HL-60 (cell line): ENCODE measurements at regions not wholly inside any gene's neighbourhood (a gene's known extent, or its start where the extent isn't known, plus 50 kb on each side); places are given as distances from the start of the nearest gene placed in this dataset.

Experiments used
- DNase-seq, 2 experiments: peaks; one replicate each; pipeline ENCODE4 v3.0.0-alpha.2; 2010 to 2020; ENCODE audit warnings: low read depth in 1 of 2, low spot score in 1 of 2
- H3K27ac ChIP-seq: fragments of 250-450 bp; sonication (Bioruptor Pico); replicated peaks from 2 replicates; pipeline ENCODE4 v1.5.1; 2020; ENCODE audit warnings: mild to moderate bottlenecking, moderate library complexity
- H3K27me3 ChIP-seq: fragments of 250-450 bp; sonication (Bioruptor Pico); 2 replicates; pipeline ENCODE4 v1.5.1; 2021; ENCODE audit warnings: mild to moderate bottlenecking, moderate library complexity; ENCODE audit not compliant: insufficient read depth, poor library complexity, severe bottlenecking
- H3K4me3 ChIP-seq: replicated peaks from 2 replicates; pipeline ENCODE4 v1.5.1; 2011; ENCODE audit warnings: mild to moderate bottlenecking, control low read depth, low read length; ENCODE audit not compliant: insufficient read depth
- CTCF ChIP-seq: IDR thresholded peaks from one replicate; pipeline ENCODE4 v1.5.1; 2011; ENCODE audit warnings: low read length, control low read depth, inconsistent platforms; ENCODE audit not compliant: insufficient read depth
- GABPA ChIP-seq: IDR thresholded peaks from 2 replicates; pipeline ENCODE4 v1.6.1; 2012; ENCODE audit warnings: low read depth
- POLR2AphosphoS5 ChIP-seq: IDR thresholded peaks from 2 replicates; pipeline ENCODE4 v1.6.1; 2012; ENCODE audit warnings: low read depth
- SPI1 ChIP-seq: IDR thresholded peaks from 2 replicates; pipeline ENCODE4 v1.6.1; 2012; ENCODE audit warnings: low read depth, mild to moderate bottlenecking, borderline replicate concordance
- TF ChIP-seq, protein P1 (sequence below): IDR thresholded peaks from 2 replicates; pipeline ENCODE4 v1.6.1; 2012; ENCODE audit warnings: low read depth; ENCODE audit not compliant: insufficient replicate concordance

- no peak overlapping the region for H3K27ac ChIP-seq
- no peak overlapping the region for H3K4me3 ChIP-seq
- no peaks in the 10 kb centered on the region for H3K27me3 ChIP-seq
- no peak for TF ChIP-seq GABPA
- no peak for TF ChIP-seq SPI1
- no peak for TF ChIP-seq CTCF
- TF ChIP-seq, protein P1, sequence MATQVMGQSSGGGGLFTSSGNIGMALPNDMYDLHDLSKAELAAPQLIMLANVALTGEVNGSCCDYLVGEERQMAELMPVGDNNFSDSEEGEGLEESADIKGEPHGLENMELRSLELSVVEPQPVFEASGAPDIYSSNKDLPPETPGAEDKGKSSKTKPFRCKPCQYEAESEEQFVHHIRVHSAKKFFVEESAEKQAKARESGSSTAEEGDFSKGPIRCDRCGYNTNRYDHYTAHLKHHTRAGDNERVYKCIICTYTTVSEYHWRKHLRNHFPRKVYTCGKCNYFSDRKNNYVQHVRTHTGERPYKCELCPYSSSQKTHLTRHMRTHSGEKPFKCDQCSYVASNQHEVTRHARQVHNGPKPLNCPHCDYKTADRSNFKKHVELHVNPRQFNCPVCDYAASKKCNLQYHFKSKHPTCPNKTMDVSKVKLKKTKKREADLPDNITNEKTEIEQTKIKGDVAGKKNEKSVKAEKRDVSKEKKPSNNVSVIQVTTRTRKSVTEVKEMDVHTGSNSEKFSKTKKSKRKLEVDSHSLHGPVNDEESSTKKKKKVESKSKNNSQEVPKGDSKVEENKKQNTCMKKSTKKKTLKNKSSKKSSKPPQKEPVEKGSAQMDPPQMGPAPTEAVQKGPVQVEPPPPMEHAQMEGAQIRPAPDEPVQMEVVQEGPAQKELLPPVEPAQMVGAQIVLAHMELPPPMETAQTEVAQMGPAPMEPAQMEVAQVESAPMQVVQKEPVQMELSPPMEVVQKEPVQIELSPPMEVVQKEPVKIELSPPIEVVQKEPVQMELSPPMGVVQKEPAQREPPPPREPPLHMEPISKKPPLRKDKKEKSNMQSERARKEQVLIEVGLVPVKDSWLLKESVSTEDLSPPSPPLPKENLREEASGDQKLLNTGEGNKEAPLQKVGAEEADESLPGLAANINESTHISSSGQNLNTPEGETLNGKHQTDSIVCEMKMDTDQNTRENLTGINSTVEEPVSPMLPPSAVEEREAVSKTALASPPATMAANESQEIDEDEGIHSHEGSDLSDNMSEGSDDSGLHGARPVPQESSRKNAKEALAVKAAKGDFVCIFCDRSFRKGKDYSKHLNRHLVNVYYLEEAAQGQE, result no peak
- no peak for TF ChIP-seq POLR2AphosphoS5
- no peak for DNase-seq
Measured at GRCh38 chr9:105093685-105094084, 150.8 kb upstream of the SLC44A1 start.

DNA sequence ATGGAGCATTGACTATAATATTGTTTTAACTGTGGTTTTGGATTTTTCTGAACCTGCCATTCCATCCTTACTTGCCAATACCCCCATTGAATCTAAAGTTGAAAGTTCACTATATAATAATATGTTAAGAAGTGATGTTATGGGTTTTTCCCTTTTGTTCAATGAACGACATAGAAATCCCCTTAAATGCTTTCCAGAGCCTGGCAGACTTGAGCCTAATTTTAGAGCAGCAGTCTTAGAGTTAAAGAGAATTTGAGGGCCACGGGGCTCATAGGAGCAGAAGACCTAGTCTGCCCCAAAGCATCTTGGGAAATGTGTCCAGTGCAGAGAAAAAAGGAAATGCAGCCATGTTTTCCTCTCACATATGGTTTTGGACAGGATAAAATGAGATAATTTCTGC is 146.1 kb upstream of the SLC44A1 start:
- no peak for DNase-seq
- TF ChIP-seq SPI1, result no peak
- TF ChIP-seq GABPA, result no peak
- TF ChIP-seq CTCF, result no peak
- TF ChIP-seq, protein P1, result no peak
- no peak for TF ChIP-seq POLR2AphosphoS5
- Histone ChIP-seq H3K27me3 (no peaks in the 10 kb centered on the region), H3K4me3 (no peak overlapping the region), H3K27ac (no peak overlapping the region)

- DNase-seq, result no peak
- TF ChIP-seq SPI1 (no peak), CTCF (no peak), POLR2AphosphoS5 (no peak), GABPA (no peak)
- TF ChIP-seq, protein P1, result no peak
- H3K27ac ChIP-seq, result no peak overlapping the region
Measured at GRCh38 chr9:105103776-105104175, 140.7 kb upstream of the SLC44A1 start.

More at GRCh38 chr9:105103776-105104175, 140.7 kb upstream of the SLC44A1 start:
- Histone ChIP-seq H3K4me3 (no peak overlapping the region), H3K27me3 (no peaks in the 10 kb centered on the region)
